ENCODE measurements at regions not wholly inside any gene's neighbourhood (a gene's known extent, or its start where the extent isn't known, plus 50 kb on each side); places are given as distances from the start of the nearest gene placed in this dataset.

- ATAC-seq (no peak), DNase-seq (no peak)
- H3K36me3 Mint-ChIP-seq: no peaks in the 10 kb centered on the region
- peaks cover 0 to 39% (median 24%) of the 10 kb centered on the region in 5 donors for H3K27me3 Mint-ChIP-seq
- no peaks in the 10 kb centered on the region for H3K36me3 ChIP-seq (ENCODE audit: control insufficient read depth in 2 of 3, insufficient read depth in 3 of 3, low read length in 3 of 3)
- no peaks in the 10 kb centered on the region for H3K4me1 Mint-ChIP-seq
- no peak overlapping the region for H3K27ac ChIP-seq (ENCODE audit: low read depth, low read length)
- no peaks in the 10 kb centered on the region for H3K9me3 ChIP-seq (ENCODE audit: control insufficient read depth in 2 of 3, low read length in 3 of 3)
- no peaks in the 10 kb centered on the region for H3K4me1 ChIP-seq (ENCODE audit: control insufficient read depth in 2 of 2, insufficient read depth in 2 of 2, low read length in 2 of 2)
- POLR2A ChIA-PET: no interaction called here
- no peak overlapping the region for H3K4me3 ChIP-seq (ENCODE audit: low read length)
- H3K27me3 ChIP-seq (ENCODE audit: control insufficient read depth in 2 of 2, insufficient read depth in 2 of 2, low read length in 2 of 2): no peaks in the 10 kb centered on the region
- no peak overlapping the region for H3K4me3 Mint-ChIP-seq
- CTCF ChIA-PET: no interaction called here
- peaks cover 0 to 3% (median 0%) of the 10 kb centered on the region in 11 donors for H3K9me3 Mint-ChIP-seq
- H3K27ac Mint-ChIP-seq: no peak overlapping the region
- intact Hi-C loops (cut with micrococcal nuclease): no loop called here
Measured at GRCh38 chr1:90778486-90778885, 61.4 kb upstream of the BARHL2 start.

- H3K36me3 ChIP-seq (ENCODE audit: control insufficient read depth in 2 of 3, insufficient read depth in 3 of 3, low read length in 3 of 3): no peaks in the 10 kb centered on the region
- H3K9me3 ChIP-seq (ENCODE audit: control insufficient read depth in 2 of 3, low read length in 3 of 3): no peaks in the 10 kb centered on the region
- no peak for ATAC-seq
- no peaks in the 10 kb centered on the region for H3K27me3 ChIP-seq (ENCODE audit: control insufficient read depth in 2 of 2, insufficient read depth in 2 of 2, low read length in 2 of 2)
- H3K27ac Mint-ChIP-seq: no peak overlapping the region
- no peak overlapping the region for H3K27ac ChIP-seq (ENCODE audit: low read depth, low read length)
- no peaks in the 10 kb centered on the region for H3K4me1 Mint-ChIP-seq
- ChIA-PET CTCF (no interaction called here), POLR2A (no interaction called here)
- H3K9me3 Mint-ChIP-seq: peaks cover 0 to 3% (median 0%) of the 10 kb centered on the region in 11 donors
- H3K36me3 Mint-ChIP-seq: no peaks in the 10 kb centered on the region
- no peaks in the 10 kb centered on the region for H3K4me1 ChIP-seq (ENCODE audit: control insufficient read depth in 2 of 2, insufficient read depth in 2 of 2, low read length in 2 of 2)
- no peak overlapping the region for H3K4me3 Mint-ChIP-seq
- intact Hi-C loops (cut with micrococcal nuclease): no loop called here
- peaks cover 0 to 44% (median 24%) of the 10 kb centered on the region in 5 donors for H3K27me3 Mint-ChIP-seq
- DNase-seq: no peak
- H3K4me3 ChIP-seq (ENCODE audit: low read length): no peak overlapping the region
Measured at GRCh38 chr1:90773812-90774211, 56.7 kb upstream of the BARHL2 start.

- Histone ChIP-seq H3K27ac (ENCODE audit: low read depth, low read length) (no peak overlapping the region), H3K27me3 (ENCODE audit: control insufficient read depth in 2 of 2, insufficient read depth in 2 of 2, low read length in 2 of 2) (no peaks in the 10 kb centered on the region), H3K9me3 (ENCODE audit: control insufficient read depth in 2 of 3, low read length in 3 of 3) (no peaks in the 10 kb centered on the region), H3K4me3 (ENCODE audit: low read length) (no peak overlapping the region), H3K4me1 (ENCODE audit: control insufficient read depth in 2 of 2, insufficient read depth in 2 of 2, low read length in 2 of 2) (no peaks in the 10 kb centered on the region), H3K36me3 (ENCODE audit: control insufficient read depth in 2 of 3, insufficient read depth in 3 of 3, low read length in 3 of 3) (no peaks in the 10 kb centered on the region)
- no peak overlapping the region for H3K27ac Mint-ChIP-seq
- POLR2A ChIA-PET: no interaction called here
- no peak overlapping the region for H3K4me3 Mint-ChIP-seq
- peaks cover 0 to 2% (median 0%) of the 10 kb centered on the region in 7 donors for H3K4me1 Mint-ChIP-seq
- peaks cover 0 to 4% (median 0%) of the 10 kb centered on the region in 11 donors for H3K9me3 Mint-ChIP-seq
- no peaks in the 10 kb centered on the region for H3K36me3 Mint-ChIP-seq
- CTCF ChIA-PET: no interaction called here
- no peak for ATAC-seq
- peaks cover 7 to 58% (median 42%) of the 10 kb centered on the region in 5 donors for H3K27me3 Mint-ChIP-seq
- DNase-seq: no peak
- intact Hi-C loops (cut with micrococcal nuclease): no loop called here
Measured at GRCh38 chr1:90768826-90769225, 51.7 kb upstream of the BARHL2 start.

DNA sequence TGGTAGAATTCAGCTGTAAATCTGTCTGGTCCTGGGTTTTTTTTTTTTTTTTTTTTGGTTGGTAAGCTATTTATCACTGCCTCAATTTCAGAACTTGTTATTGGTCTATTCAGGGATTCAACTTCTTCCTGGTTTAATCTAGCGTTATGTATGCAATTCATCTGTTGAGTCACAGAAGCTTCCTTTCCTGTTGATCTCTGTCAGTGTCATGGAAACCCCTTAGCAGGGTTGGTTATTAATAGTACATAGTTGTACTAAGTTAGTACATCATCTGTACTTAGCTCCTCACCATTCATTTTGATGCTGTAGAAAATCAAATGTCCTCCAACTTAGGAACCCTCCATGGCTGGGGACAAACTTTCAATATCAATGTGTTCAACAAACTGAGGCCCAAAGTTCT, 51.0 kb upstream of the BARHL2 start:
- Mint-ChIP-seq H3K27me3 (peaks cover 7 to 63% (median 46%) of the 10 kb centered on the region in 5 donors), H3K4me1 (peaks cover 0 to 2% (median 0%) of the 10 kb centered on the region in 7 donors), H3K36me3 (no peaks in the 10 kb centered on the region), H3K9me3 (peaks cover 0 to 4% (median 0%) of the 10 kb centered on the region in 11 donors), H3K27ac (no peak overlapping the region), H3K4me3 (no peak overlapping the region)
- no peak for DNase-seq
- ChIA-PET CTCF (no interaction called here), POLR2A (no interaction called here)
- Histone ChIP-seq H3K4me1 (ENCODE audit: control insufficient read depth in 2 of 2, insufficient read depth in 2 of 2, low read length in 2 of 2) (no peaks in the 10 kb centered on the region), H3K27ac (ENCODE audit: low read depth, low read length) (no peak overlapping the region), H3K4me3 (ENCODE audit: low read length) (no peak overlapping the region), H3K27me3 (ENCODE audit: control insufficient read depth in 2 of 2, insufficient read depth in 2 of 2, low read length in 2 of 2) (no peaks in the 10 kb centered on the region), H3K9me3 (ENCODE audit: control insufficient read depth in 2 of 3, low read length in 3 of 3) (no peaks in the 10 kb centered on the region), H3K36me3 (ENCODE audit: control insufficient read depth in 2 of 3, insufficient read depth in 3 of 3, low read length in 3 of 3) (no peaks in the 10 kb centered on the region)
- intact Hi-C loops (cut with micrococcal nuclease): no loop called here
- no peak for ATAC-seq
